D721Med (cell line): ENCODE measurements at regions not wholly inside any gene's neighbourhood (a gene's known extent, or its start where the extent isn't known, plus 50 kb on each side); places are given as distances from the start of the nearest gene placed in this dataset.

Experiments
- DNase-seq: peaks from one replicate; pipeline ENCODE4 v3.0.0; 2011; ENCODE audit warnings: low spot score; ENCODE audit not compliant: insufficient read length
- FAIRE-seq: peaks from 2 replicates; lab custom pipeline; 2011; peaks lifted over from hg19 to GRCh38; lab: Jason Lieb, UNC
- TF ChIP-seq, protein P1 (sequence below): IDR thresholded peaks from 2 replicates; pipeline ENCODE4 v1.5.1; 2012; ENCODE audit warnings: mild to moderate bottlenecking, control low read depth; ENCODE audit not compliant: insufficient read depth; ENCODE audit errors: missing control alignments

DNA sequence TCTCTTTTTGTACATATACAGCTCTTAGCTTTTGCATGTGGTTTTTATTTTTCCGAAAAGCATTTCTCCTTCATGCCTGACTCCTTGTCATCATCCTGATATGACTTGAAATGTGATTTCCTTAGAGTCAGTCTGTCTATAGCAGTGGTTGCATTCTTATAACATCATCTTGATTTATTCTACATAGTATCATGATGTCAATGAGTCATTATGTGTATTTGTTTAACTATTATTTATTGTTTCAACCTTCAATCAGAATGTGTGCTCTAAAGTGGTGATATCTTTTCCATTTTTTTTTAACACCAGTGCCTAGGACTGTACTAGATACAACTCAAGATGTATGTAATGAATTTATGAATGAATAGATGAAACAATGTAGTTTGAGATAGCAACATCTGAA is 354.9 kb upstream of the CDH8 start:
- FAIRE-seq (no peak), DNase-seq (no peak)
- TF ChIP-seq, protein P1, sequence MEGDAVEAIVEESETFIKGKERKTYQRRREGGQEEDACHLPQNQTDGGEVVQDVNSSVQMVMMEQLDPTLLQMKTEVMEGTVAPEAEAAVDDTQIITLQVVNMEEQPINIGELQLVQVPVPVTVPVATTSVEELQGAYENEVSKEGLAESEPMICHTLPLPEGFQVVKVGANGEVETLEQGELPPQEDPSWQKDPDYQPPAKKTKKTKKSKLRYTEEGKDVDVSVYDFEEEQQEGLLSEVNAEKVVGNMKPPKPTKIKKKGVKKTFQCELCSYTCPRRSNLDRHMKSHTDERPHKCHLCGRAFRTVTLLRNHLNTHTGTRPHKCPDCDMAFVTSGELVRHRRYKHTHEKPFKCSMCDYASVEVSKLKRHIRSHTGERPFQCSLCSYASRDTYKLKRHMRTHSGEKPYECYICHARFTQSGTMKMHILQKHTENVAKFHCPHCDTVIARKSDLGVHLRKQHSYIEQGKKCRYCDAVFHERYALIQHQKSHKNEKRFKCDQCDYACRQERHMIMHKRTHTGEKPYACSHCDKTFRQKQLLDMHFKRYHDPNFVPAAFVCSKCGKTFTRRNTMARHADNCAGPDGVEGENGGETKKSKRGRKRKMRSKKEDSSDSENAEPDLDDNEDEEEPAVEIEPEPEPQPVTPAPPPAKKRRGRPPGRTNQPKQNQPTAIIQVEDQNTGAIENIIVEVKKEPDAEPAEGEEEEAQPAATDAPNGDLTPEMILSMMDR: no peak

- TF ChIP-seq, protein P1: no peak
- FAIRE-seq: no peak
- no peak for DNase-seq
Measured at GRCh38 chr16:62390214-62390613, 354.0 kb upstream of the CDH8 start.

GRCh38 chr16:62386411-62386810 is 350.2 kb upstream of the CDH8 start:
- DNase-seq (no peak), FAIRE-seq (no peak)
- TF ChIP-seq, protein P1: no peak

GRCh38 chr16:62383941-62384340 is 347.7 kb upstream of the CDH8 start:
- FAIRE-seq (no peak), DNase-seq (no peak)
- TF ChIP-seq, protein P1: no peak

GRCh38 chr16:62370445-62370844 is 334.2 kb upstream of the CDH8 start:
- TF ChIP-seq, protein P1: no peak
- no peak for FAIRE-seq
- no peak for DNase-seq

GRCh38 chr16:62363501-62363900 is 327.3 kb upstream of the CDH8 start:
- DNase-seq (no peak), FAIRE-seq (no peak)
- TF ChIP-seq, protein P1: no peak

DNA sequence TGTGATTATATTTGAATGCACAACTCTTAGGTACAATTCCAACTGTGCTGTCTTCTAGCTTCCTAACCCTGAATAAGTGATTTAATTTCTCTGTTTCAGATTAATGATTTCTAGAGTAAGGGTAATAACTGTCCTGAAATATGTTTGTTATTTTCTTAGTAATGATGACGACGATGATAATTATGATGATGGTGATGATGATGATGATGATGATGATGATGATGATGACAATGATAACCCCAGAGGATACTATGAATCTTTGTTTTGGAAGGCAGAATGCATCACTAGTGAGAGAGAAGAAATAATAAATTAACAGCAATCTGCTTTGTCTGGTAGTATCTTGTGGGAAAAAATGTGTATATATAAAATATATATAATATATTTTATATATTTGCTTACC is 317.1 kb upstream of the CDH8 start:
- FAIRE-seq (no peak), DNase-seq (no peak)
- TF ChIP-seq, protein P1: no peak
